ENCODE measurements at regions not wholly inside any gene's neighbourhood (a gene's known extent, or its start where the extent isn't known, plus 50 kb on each side); places are given as distances from the start of the nearest gene placed in this dataset.

GRCh38 chr2:163463411-163463810, 272.4 kb downstream of the FIGN start:
- no peak for DNase-seq
- WGBS, 2 donors, result 77 to 83% methylated on average over 3 of the region's 3 CpGs
- Histone ChIP-seq H3K4me1 (peaks cover 0 to 5% (median 0%) of the 10 kb centered on the region in 3 donors), H3K27ac (no peak overlapping the region), H3K36me3 (no peaks in the 10 kb centered on the region), H3K4me3 (no peak overlapping the region), H3K9me3 (no peaks in the 10 kb centered on the region), H3K27me3 (no peaks in the 10 kb centered on the region)
- TF ChIP-seq POLR2A (IDR thresholded peaks at IDR 0.05) (no peak), CTCF (IDR thresholded peaks at IDR 0.05) (no peak)
- intact Hi-C loops (cut with DNase I), result no loop called here

GRCh38 chr2:163462993-163463392, 272.8 kb downstream of the FIGN start:
- WGBS, 2 donors, result 87 to 92% methylated on average over 5 of the region's 5 CpGs
- DNase-seq, result no peak
- intact Hi-C loops (cut with DNase I), result no loop called here
- Histone ChIP-seq H3K4me1 (peaks cover 0 to 5% (median 0%) of the 10 kb centered on the region in 3 donors), H3K27me3 (no peaks in the 10 kb centered on the region), H3K27ac (no peak overlapping the region), H3K9me3 (no peaks in the 10 kb centered on the region), H3K36me3 (no peaks in the 10 kb centered on the region), H3K4me3 (no peak overlapping the region)
- no peak for TF ChIP-seq POLR2A (IDR thresholded peaks at IDR 0.05)
- no peak for TF ChIP-seq CTCF (IDR thresholded peaks at IDR 0.05)

- no peak overlapping the region for H3K4me3 ChIP-seq
- H3K4me1 ChIP-seq, result no peaks in the 10 kb centered on the region
- no peaks in the 10 kb centered on the region for H3K27me3 ChIP-seq
- no peak overlapping the region for H3K27ac ChIP-seq
- H3K9me3 ChIP-seq, result no peaks in the 10 kb centered on the region
- intact Hi-C loops (cut with DNase I), result no loop called here
- TF ChIP-seq CTCF (IDR thresholded peaks at IDR 0.05) (no peak), POLR2A (IDR thresholded peaks at IDR 0.05) (no peak)
- WGBS, 2 donors, result 83 to 90% methylated on average over 8 to 9 of the region's 9 CpGs
- H3K36me3 ChIP-seq, result no peaks in the 10 kb centered on the region
- DNase-seq, result no peak
These were observed 275.8 kb downstream of the FIGN start for GRCh38 chr2:163459986-163460385.

GRCh38 chr2:163456953-163457743, 278.7 kb downstream of the FIGN start:
- TF ChIP-seq CTCF (IDR thresholded peaks at IDR 0.05) (no peak), POLR2A (IDR thresholded peaks at IDR 0.05) (no peak)

GRCh38 chr2:163455815-163456214, 280.0 kb downstream of the FIGN start:
- Histone ChIP-seq H3K9me3 (no peaks in the 10 kb centered on the region), H3K27me3 (no peaks in the 10 kb centered on the region), H3K36me3 (no peaks in the 10 kb centered on the region), H3K27ac (no peak overlapping the region), H3K4me3 (no peak overlapping the region), H3K4me1 (no peaks in the 10 kb centered on the region)
- no peak for DNase-seq
- intact Hi-C loops (cut with DNase I), result no loop called here
- TF ChIP-seq CTCF (IDR thresholded peaks at IDR 0.05) (no peak), POLR2A (IDR thresholded peaks at IDR 0.05) (no peak)

More at GRCh38 chr2:163456953-163457743, 278.7 kb downstream of the FIGN start:
- Histone ChIP-seq H3K4me1 (no peaks in the 10 kb centered on the region), H3K36me3 (no peaks in the 10 kb centered on the region), H3K4me3 (no peak overlapping the region), H3K27me3 (no peaks in the 10 kb centered on the region), H3K27ac (no peak overlapping the region), H3K9me3 (no peaks in the 10 kb centered on the region)
- intact Hi-C loops (cut with DNase I), result no loop called here
- no peak for DNase-seq
- 73 to 80% methylated on average over 3 of the region's 3 CpGs for WGBS, 2 donors

All from esophagus squamous epithelium (tissue), 5 donors.